GM18519 (cell line): ENCODE measurements at regions not wholly inside any gene's neighbourhood (a gene's known extent, or its start where the extent isn't known, plus 50 kb on each side); places are given as distances from the start of the nearest gene placed in this dataset.

Experiments used
- ATAC-seq: cut with Tn5 transposase; IDR thresholded peaks from one replicate; pipeline ENCODE4 v1.9.1; 2021; ENCODE audit warnings: mild to moderate bottlenecking, moderate library complexity; ENCODE audit not compliant: unreplicated experiment, low FRiP score

- no peak for ATAC-seq
Measured at GRCh38 chr9:14967450-14968321, 57.5 kb upstream of the FREM1 start.

GRCh38 chr9:14962193-14962882 lies 52.1 kb upstream of the FREM1 start:
- ATAC-seq: no peak

GRCh38 chr9:14961372-14962068 lies 51.3 kb upstream of the FREM1 start:
- no peak for ATAC-seq

GRCh38 chr9:14960881-14961280 lies 50.7 kb upstream of the FREM1 start:
- no peak for ATAC-seq
